Heart left ventricle (tissue), 16 donors: ENCODE measurements at regions not wholly inside any gene's neighbourhood (a gene's known extent, or its start where the extent isn't known, plus 50 kb on each side); places are given as distances from the start of the nearest gene placed in this dataset.
"Not testable (repeated sequence)": the region's sequence is repeated elsewhere in the genome, so short reads cannot be mapped to it uniquely, and the experiment has no call there.

Experiments used
- ATAC-seq, 4 donors: fragments of 200-7000 bp; cut with Tn5 transposase; one replicate each; pipeline ENCODE4 v1.9.1; 2020 to 2022; ENCODE audit warnings: moderate library complexity in 4 of 4, mild to moderate bottlenecking in 3 of 4, moderate number of reproducible peaks in 1 of 4
- DNase-seq, 5 donors: peaks; one replicate each; pipeline ENCODE4 v3.0.0-alpha.2; 2020
- H3K27ac ChIP-seq, 12 donors: fragments of 200-600 bp; sonication (generic) in 4 of 12; one replicate each; pipeline versions ENCODE4 v1.5.0 to v1.8.0; 2016 to 2022; ENCODE audit warnings: mild to moderate bottlenecking in 2 of 12
- H3K27me3 ChIP-seq, 9 donors: fragments of 200-600 bp; sonication (generic) in 2 of 9; one replicate each; pipeline versions ENCODE4 v1.5.1 to v1.8.0; 2016 to 2022; ENCODE audit warnings: mild to moderate bottlenecking in 3 of 9
- H3K36me3 ChIP-seq, 9 donors: fragments of 200-600 bp; sonication (generic) in 2 of 9; one replicate each; pipeline versions ENCODE4 v1.5.0 to v1.8.0; 2018 to 2022; ENCODE audit warnings: mild to moderate bottlenecking in 2 of 9
- H3K4me1 ChIP-seq, 12 donors: fragments of 200-600 bp; sonication (generic) in 4 of 12; one replicate each; pipeline versions ENCODE4 v1.5.0 to v1.8.0; 2016 to 2022; ENCODE audit warnings: mild to moderate bottlenecking in 3 of 12
- H3K4me3 ChIP-seq, 12 donors: fragments of 200-600 bp; sonication (generic) in 4 of 12; one replicate each; pipeline versions ENCODE4 v1.5.0 to v1.8.0; 2017 to 2022; ENCODE audit warnings: mild to moderate bottlenecking in 9 of 12, moderate library complexity in 4 of 12
- H3K9me3 ChIP-seq, 12 donors: fragments of 200-600 bp; sonication (generic) in 4 of 12; one replicate each; pipeline versions ENCODE4 v1.5.0 to v1.8.0; 2016 to 2022; ENCODE audit warnings: mild to moderate bottlenecking in 1 of 12
- CTCF ChIP-seq, 12 donors: fragments of 200-600 bp; sonication (generic) in 4 of 12; IDR thresholded peaks; one replicate each; pipeline versions ENCODE4 v1.5.0 to v1.8.0; 2018 to 2022; ENCODE audit warnings: antibody characterized with exemption in 12 of 12, mild to moderate bottlenecking in 5 of 12
- POLR2A ChIP-seq, 2 donors: fragments of 450-650 bp; IDR thresholded peaks; one replicate each; pipeline ENCODE4 v1.6.1; 2017; ENCODE audit warnings: antibody characterized with exemption in 2 of 2, mild to moderate bottlenecking in 2 of 2, moderate library complexity in 2 of 2
- WGBS, 4 donors: extraction: QIAGEN DNeasy Blood & Tissue Kit in 2 of 4; methylation state at CpG; one replicate each; pipeline versions ENCODE4 v1.1.5 to v1.1.7; 2013 to 2018; 5-methylcytosine and 5-hydroxymethylcytosine counted together
- intact Hi-C, 10 donors: fragments of 100-400 bp; cut with DNase I; formaldehyde crosslinking; loops; one replicate each; pipeline versions ENCODE4 v1.11.1 to v1.14.2; 2022
- donor health status: ischemic (EF 13 %, LVEDD 7.1; RV severe dilation, severe dysfunction).
- donor health status: healthy with polysubstance abuse.
- donor health status: DM: no; HTN: yes; CAD: no.
- donor health status: DM: no; HTN: no; CAD: no.
- donor health status: ischemic (EF 25% LVEDD 6.9; RV normal size, moderate dysfunction).
- donor health status: ischemic (EF 25% LVEDD 5.7; RV mildly dilated, moderate dysfunction).
- donor health status: healthy.
- donor health status: DM: yes; HTN: yes; CAD: no.
- donor health status: ischemic (EF 35%, LVEDD 5.7; RV mildly dilated, moderate dysfunction).
- donor health status: nonischemic (EF 11% LVEDD 7.7; RV severe dilation, severe dysfunction).
- donor health status: DM: yes; HTN: yes; CAD: no.
- donor health status: PGD.
- donor health status: ischemic (EF 29% LVEDD 5.4; RV normal size, mild dysfunction).
- donor health status: nonischemic (EF 23%, LVEDD 6.1; RV moderate dilation, normal function).

- 73 to 90% (median 84%) methylated on average over 3 of the region's 3 CpGs for WGBS, 4 donors
- ATAC-seq, result no peak
- Histone ChIP-seq H3K9me3 (no peaks in the 10 kb centered on the region), H3K4me3 (no peak overlapping the region), H3K27ac (no peak overlapping the region), H3K27me3 (no peaks in the 10 kb centered on the region), H3K4me1 (no peaks in the 10 kb centered on the region), H3K36me3 (no peaks in the 10 kb centered on the region)
- DNase-seq, result no peak
- TF ChIP-seq POLR2A (IDR thresholded peaks at IDR 0.05), result no peak
- no peak for TF ChIP-seq CTCF (IDR thresholded peaks at IDR 0.05)
- intact Hi-C loops, result no loop called here
Observed at GRCh38 chrX:139002319-139002718, 290.8 kb upstream of the FGF13 start.

GRCh38 chrX:138996268-138996667 lies 284.8 kb upstream of the FGF13 start:
- 84 to 89% (median 87%) methylated on average over 7 to 11 of the region's 11 CpGs for WGBS, 4 donors
- Histone ChIP-seq H3K4me3 (no peak overlapping the region), H3K9me3 (peaks cover 0 to 19% (median 0%) of the 10 kb centered on the region in 12 donors), H3K4me1 (no peaks in the 10 kb centered on the region), H3K27me3 (no peaks in the 10 kb centered on the region), H3K36me3 (no peaks in the 10 kb centered on the region), H3K27ac (no peak overlapping the region)
- TF ChIP-seq CTCF (IDR thresholded peaks at IDR 0.05) (no peak), POLR2A (IDR thresholded peaks at IDR 0.05) (no peak)
- DNase-seq (no peak), ATAC-seq (no peak)
- intact Hi-C loops, result no loop called here

- 67 to 91% (median 78%) methylated on average over 2 of the region's 2 CpGs for WGBS, 4 donors
- no peak overlapping the region for H3K4me3 ChIP-seq
- H3K27me3 ChIP-seq, result no peaks in the 10 kb centered on the region
- no peaks in the 10 kb centered on the region for H3K4me1 ChIP-seq
- DNase-seq (no peak), ATAC-seq (no peak)
- intact Hi-C loops, result no loop called here
- H3K36me3 ChIP-seq, result no peaks in the 10 kb centered on the region
- H3K9me3 ChIP-seq, result peaks cover 0 to 19% (median 0%) of the 10 kb centered on the region in 12 donors
- TF ChIP-seq CTCF (IDR thresholded peaks at IDR 0.05), result no peak
- TF ChIP-seq POLR2A (IDR thresholded peaks at IDR 0.05), result no peak
- H3K27ac ChIP-seq, result no peak overlapping the region
Observed at GRCh38 chrX:138995458-138995857, 283.9 kb upstream of the FGF13 start.

- ATAC-seq, DNase-seq, H3K36me3 ChIP-seq, intact Hi-C loops, H3K4me3 ChIP-seq, H3K4me1 ChIP-seq, H3K27ac ChIP-seq: not testable (repeated sequence)
- H3K27me3 ChIP-seq, result peaks cover 0 to 10% (median 0%) of the 10 kb centered on the region in 9 donors
- H3K9me3 ChIP-seq, result peaks cover 0 to 19% (median 0%) of the 10 kb centered on the region in 12 donors
- WGBS, 4 donors, result 66 to 86% (median 72%) methylated on average over 8 of the region's 8 CpGs
Observed at GRCh38 chrX:138990425-138990824, 278.9 kb upstream of the FGF13 start.

- WGBS, 4 donors, result 86 to 95% (median 91%) methylated on average over 1 of the region's 1 CpG
- no peak for TF ChIP-seq CTCF (IDR thresholded peaks at IDR 0.05)
- no peak for TF ChIP-seq POLR2A (IDR thresholded peaks at IDR 0.05)
- Histone ChIP-seq H3K9me3 (peaks cover 0 to 3% (median 0%) of the 10 kb centered on the region in 12 donors), H3K4me3 (no peak overlapping the region), H3K27ac (no peak overlapping the region), H3K36me3 (no peaks in the 10 kb centered on the region), H3K27me3 (peaks cover 0 to 18% (median 0%) of the 10 kb centered on the region in 9 donors), H3K4me1 (peaks cover 0 to 6% (median 0%) of the 10 kb centered on the region in 12 donors)
- intact Hi-C loops, result no loop called here
- DNase-seq (no peak), ATAC-seq (no peak)
Observed at GRCh38 chrX:138986866-138987265, 275.3 kb upstream of the FGF13 start.
